Medulla oblongata (tissue), 1 donor: ENCODE measurements at regions not wholly inside any gene's neighbourhood (a gene's known extent, or its start where the extent isn't known, plus 50 kb on each side); places are given as distances from the start of the nearest gene placed in this dataset.
"Not testable (repeated sequence)": the region's sequence is repeated elsewhere in the genome, so short reads cannot be mapped to it uniquely, and the experiment has no call there.

Source experiments
- DNase-seq: peaks from one replicate; pipeline ENCODE4 v3.0.0-alpha.2; 2015; ENCODE audit errors: extremely low spot score

DNA sequence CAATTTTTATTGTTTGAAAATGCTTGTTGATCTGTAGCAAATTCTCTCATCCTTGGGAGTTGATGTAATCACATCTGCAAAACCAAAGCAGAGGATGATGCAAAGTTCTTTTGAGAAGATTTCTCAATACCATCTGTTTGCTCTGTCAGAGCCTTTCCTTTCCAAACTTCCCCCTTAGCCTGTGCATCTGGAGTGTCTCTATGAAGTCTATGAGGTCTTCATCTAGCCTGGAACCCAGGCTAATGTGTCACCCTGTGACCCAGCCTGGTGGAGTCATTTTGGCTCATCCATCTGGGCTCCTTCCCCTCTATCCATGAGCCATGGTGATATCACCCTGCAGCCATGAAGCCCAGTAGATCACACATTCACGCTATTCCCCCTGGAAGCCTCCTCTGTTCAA is 123.2 kb upstream of the SLC7A14 start:
- DNase-seq: no peak

DNA sequence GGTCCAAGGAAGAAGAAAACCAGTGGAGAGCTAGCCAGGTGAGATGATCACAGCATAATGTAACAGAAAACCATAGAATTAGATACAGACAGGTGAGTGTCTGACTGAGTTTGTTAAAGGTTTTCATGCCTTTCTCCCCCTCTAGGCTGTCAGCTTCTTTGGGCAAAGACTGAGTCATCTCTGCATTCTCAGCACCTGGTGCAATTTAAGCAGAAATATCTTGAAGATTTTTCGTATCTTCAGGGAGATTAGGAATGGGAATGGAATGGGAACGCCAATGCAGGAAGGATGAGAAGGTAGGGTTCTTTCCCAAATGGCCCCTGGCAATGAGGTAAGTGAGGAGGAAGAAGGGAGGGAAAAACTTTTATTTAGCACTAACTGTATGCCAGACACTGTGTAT is 122.0 kb upstream of the SLC7A14 start:
- DNase-seq: no peak

DNA sequence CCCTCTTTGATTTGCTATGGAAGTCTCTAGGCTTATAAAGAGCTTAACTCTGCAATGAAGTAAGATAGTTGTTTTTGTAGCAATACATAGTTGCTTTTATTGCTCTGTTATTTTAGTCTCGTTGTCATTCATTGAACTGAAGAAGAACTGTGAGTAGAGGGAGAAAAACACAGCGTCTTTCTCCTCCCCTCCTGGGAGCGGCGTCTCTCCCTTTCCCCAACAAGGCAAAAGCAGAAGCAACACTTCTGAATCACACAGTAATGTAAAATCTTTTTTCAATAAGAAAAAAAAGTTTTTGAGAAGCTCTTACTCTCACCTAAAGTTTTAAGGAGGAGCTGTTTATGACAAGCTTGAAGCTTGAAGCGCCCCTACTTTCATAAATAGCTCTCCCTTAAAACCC is 119.3 kb upstream of the SLC7A14 start:
- no peak for DNase-seq

DNA sequence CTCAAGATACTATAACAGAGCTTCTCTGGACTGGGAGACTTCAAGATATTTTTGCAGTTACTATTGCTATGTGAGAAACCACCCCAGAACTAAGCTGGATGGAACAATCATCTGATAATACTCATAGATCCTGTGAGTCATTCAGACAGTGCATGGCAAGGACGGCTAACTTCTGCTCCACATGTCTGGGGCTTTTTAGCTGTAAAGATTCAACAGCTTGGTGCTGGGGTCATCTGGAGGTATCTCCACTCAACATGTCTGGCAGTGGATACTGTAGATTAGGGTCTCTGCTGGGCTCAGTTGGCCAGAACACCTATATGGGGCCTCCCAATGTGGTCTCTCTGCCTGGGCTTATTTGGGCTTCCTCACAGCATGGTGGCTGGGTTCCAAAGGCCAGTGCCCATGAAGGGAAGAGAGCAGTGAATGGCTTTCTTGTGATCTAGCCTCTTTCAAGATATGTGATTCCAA is 117.3 kb upstream of the SLC7A14 start:
- no peak for DNase-seq

DNA sequence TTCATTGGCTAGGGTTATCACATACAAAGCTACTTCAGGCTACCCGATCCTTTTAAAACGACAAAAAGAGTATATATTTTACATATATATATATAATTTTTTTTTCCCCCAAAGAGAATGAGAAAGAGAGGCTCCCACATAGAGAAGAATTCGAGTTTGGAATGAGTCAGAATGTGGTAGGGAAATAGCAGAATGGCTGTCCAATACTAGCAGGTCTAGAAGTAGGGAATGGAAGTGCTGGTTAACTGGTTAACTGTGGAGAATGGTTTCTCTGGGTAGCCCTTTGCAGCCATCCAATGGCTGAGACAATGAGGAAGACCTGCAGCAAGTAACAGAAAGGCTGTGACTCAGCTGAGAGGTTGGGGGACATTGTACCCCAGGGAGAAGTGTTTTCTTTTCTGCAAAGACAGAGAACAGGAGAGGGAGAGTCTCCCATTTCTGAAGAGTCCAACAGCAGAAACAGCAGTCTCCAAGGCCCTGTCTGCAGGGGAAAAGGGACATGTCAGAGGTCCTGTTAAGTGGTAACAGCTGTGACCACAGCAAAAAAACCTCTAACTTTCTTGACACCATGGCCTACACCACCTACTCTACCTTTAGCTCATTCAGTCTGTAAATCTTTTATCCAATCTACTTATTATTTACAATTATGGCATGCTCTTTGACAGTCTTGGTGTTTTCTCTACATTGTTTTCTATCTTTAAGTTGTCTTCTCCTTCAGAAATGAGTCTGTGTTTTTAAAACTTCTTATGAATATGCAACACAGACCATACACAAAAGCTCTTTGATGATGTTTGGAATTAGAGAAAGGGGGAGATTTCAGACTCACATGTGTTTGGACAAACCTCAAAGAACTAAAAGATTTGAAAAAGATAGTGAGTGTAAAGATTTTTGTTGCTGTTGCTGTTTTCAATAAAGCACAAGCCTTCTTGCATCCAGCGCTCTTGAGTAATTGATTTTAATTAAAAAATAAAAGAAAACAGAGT is 116.1 kb upstream of the SLC7A14 start:
- DNase-seq: no peak

DNA sequence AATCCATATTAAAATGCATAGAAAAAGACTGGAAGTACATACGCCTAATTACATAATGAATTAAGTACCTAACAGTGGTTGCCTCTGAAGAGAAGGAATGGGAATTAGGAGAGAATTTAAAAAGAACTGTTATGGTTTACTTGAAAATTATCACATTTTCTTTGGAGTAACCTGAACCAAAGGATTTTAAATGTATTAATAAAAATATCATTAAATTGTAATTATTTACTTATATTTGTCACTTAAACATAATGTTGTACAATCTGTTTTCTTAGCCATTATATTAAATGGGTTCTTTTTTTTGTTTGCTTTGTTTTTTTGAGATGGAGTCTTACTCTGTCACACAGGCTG is 114.2 kb upstream of the SLC7A14 start:
- DNase-seq: no peak

DNA sequence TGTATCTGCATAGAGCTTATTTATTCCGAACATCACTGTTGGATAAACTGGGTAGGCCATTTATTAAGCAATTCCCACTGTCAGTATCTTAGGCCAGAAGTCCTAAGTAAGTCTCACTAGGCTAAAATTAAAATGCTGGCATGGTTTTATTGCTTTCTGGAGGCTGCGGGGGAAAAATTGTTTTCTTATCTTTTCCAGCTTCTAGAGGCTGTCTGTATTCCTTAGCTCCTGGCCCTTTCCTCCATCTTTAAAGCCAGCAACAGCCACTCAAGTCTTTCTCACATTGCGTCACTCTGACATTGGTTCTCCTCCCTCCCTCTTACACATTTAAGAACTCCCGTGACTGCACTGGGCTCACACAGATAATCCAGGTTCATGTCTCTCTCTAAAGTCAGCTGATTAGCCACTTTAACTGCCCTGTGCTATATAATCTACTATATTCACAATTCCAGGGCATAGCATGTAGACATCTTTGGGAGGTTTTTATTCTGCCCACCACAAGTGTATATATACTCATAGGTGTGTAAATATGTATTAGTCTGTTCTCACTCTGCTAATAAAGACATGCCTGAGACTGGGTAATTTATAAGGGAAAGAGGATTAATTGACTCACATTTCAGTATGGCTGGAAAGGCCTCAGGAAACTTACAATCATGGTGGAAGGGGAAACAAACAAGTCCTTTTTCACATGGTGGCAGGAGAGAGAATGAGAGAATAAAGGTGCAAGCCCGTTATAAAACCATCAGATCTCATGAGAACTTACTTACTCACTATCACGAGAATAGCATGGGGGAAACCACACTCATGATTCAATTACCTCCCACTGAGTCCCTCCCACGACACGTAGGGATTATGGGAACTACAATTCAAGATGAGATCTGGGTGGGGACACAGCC is 113.5 kb upstream of the SLC7A14 start:
- no peak for DNase-seq

DNA sequence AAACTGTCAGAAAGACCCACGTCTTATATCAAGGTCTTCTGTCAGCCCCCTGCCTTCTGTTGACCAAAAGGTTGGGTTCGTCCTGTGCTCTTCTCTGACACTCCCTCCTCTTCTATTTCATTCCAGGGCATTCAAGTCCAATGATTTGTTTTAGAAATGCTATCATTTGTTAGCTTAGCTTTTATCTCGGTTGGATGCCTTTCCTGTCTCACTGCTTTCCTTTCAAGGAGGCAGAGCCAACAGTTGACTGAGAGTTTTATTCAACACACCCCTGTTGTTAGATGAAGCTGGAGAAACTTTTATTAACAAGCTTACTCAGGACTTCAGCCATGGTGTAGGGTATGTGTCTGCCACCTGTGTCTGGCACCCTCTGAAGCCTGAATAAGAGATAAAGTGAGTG is 112.0 kb upstream of the SLC7A14 start:
- no peak for DNase-seq

DNA sequence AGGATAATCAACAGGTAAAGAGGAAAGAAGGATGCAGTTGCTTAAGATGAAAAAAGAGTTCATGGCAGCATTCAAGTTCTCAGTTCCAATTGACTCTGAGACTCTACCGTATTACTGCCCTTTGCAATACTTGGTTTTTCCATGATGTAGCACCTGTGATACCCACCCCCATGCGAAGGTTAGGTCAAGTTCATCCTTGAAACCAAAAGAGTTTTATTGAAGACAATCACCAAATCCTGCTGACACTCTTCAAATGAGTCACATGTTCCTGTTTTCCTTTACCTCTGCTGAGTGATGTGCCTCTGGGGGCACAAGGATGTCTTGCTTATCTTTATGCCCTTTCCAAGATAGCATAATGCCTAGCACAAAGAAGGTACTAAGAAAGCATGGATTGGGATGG is 111.3 kb upstream of the SLC7A14 start:
- no peak for DNase-seq

DNA sequence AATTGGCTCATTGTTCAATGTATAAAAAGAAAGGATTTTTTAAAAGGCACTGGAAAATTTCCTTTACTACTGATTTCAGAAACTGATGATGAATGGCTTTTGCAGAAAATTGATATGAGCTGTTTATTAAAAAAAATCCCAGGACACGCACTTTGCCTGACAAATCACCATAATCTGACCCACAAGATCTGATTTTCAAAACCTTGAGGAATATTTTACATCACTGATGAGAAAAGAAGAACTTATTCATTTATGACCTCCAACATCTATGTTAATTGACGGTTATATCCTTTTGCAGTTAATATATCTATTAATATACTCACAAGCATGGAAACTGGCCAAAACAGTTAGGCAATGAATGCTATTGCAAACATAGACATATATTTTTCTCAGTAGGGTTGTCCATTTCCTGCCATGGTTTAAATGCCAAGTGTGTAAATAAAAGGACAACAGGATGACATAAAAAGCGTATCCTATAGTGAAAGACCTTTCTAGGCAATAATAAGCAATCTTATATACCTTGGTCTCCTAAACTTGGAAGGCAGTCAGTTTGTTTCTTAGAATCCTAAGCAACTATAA is 109.7 kb upstream of the SLC7A14 start:
- no peak for DNase-seq

DNA sequence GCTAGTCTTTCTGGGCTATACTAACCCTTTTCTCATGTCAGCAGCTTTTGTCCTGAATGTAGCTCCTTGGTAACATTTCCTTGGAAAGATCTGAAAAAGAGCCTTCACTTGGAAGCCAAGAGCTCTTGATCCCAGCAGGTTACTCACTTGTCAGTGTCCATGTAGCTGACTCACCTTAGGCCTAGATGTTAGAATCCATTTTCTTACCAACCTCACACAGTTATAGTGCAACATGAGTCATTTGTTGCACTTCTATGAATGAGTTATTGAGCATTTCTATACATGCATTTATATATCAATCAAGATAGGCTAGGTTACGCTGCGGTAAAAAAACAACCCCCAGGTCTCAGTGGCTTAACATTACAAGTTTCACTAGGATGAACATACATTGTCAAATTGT is 106.8 kb upstream of the SLC7A14 start:
- no peak for DNase-seq

DNA sequence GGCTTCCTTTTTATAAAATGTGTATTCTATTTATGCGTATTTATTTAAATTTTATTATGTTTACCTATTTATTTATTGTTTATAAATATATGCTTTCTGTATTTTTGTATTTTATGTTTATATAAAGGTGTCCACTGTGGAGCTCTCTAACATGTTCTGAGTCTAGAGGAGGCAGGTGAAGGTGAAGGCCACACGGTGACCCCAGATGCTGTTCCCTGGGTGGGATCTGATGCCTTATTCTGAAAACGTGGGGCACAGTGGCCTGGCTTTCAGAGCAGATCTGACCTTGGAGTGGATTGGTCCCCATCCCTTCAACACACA is 104.7 kb upstream of the SLC7A14 start:
- no peak for DNase-seq

DNA sequence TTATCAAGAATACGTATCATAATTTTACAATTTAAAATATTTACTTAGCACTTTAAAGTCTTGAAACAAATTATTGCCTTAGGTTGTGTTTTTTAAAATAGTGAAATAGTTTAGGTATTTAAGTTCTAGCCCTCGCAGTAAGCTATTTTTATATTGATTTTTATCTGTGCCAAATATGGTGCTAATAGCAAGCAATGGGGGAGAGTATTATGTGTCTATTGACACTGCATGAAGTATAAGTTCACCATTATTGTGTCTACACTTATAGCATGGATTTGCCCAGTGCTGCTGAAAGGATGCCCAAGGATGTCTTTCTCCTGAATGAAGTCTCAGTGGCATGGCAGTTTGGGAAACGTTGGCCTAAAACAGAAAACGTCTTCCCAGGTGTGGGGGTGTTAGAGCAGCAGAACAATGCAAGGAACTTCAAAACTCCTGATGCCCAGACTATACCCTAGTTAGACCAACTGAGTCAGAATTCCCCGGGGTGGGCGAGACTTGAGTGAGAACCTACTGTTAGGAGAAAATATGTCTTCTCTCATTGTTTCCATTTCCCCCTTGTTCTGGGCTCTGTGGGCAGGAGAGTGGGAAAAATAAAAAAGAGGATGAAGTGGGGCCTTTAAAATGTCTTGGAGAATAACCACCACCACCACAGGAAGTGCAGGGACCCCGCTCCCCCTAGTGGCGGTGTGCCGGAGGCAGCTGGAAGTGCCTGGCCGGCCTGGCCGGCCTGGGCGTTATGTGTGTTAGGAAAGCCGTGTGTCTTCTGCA is 104.2 kb upstream of the SLC7A14 start:
- peak; percentile 73 for DNase-seq

DNA sequence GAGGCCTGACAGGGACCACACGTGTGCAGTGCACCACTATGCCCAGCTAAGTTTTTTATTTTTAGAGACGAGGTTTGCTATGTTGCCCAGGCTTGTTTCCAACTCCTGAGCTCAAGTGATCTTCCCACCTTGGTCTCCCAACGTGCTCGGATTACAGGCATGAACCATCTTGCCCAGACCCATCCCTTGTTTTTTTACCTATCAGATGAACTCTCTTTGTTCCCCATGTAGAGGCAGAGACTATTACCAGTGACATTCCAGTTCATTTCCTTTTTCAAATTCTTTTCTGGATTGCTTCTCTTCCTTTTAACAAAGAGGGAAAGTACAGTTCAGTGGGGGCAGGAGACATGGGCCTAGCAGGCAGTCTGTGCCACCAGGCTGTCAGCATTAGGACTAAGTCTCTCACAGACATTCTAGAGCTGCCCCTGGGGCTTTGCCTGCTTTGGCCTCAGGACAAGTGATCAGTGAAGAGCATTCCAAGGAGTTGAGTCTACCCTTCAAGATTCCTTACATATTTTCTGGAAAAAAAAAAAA is 103.5 kb upstream of the SLC7A14 start:
- DNase-seq: no peak

DNA sequence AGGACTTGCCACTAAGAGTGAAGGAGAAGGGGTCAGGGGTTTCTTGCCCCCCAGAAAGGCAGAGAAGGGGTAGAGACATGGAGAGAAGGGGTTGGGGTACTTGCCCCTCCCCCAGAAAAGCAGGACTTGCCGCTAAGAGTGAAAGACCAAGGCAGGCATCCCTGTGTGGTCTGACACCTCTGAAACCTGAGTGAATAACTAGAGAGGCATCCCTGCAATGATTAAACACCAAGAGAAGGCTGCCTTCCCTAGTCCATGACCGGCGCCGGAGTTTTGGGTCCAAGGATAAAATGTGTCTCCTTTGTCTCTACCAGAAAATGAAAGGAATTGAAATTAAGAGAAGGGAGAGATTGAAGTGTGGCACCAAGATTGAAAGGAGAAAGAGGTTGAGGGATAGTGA is 102.3 kb upstream of the SLC7A14 start:
- not testable (repeated sequence) for DNase-seq

DNA sequence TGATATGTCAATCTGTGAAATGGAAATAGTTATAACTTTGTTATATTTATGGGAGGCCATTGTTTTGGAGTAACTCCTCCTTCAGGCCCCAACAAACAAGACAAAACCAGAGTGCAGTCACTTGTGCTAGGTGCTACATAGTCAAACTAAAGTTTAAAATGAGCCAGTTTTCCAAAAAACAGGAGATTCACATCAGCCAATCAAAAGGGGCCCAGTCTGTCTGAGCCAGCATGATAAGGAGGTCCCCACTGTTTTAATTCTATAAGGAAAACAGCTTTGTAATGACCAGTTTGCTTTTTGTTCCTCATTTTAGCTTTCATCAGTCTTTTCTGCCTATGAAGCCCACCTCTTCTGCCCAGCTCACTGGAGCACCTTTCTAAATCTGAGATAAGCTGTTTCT is 94.7 kb upstream of the SLC7A14 start:
- DNase-seq: no peak

DNA sequence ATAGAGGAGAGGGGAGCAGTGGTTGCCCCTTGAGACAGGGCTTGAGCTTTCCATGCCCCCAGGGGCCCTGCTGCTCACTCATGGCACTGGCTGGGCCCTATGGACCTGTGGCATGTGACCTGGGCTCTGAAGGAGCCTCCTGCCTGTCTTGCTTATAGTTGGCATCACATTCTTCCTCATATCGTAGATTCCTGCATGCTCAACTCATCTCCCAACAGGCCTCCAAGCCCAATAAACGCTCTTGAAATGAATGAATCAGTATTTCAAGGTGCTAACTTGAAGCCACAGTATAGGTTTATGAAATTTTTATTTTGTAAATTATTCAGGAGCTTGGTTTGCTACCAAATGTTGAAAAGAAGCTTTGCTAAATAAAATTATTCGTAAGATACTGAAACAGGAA is 93.3 kb upstream of the SLC7A14 start:
- no peak for DNase-seq

DNA sequence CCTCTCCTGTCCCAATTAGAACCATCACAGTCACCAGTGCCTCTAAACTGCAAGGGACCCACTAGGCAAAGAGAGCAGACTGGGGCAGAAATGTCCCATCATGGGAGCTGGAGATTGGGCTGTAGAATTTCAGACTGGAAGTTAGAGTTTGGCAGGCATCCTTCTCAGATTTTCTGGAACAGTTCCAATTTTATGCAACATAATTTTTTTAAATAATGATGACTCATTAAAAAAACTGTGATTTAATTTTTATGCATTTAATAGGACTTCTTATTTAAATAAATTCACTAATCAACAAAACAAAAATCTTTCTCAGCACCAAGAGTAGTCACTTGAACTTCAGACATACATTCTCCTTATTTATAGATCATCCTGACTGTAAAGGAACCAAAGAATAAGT is 84.6 kb upstream of the SLC7A14 start:
- no peak for DNase-seq

DNA sequence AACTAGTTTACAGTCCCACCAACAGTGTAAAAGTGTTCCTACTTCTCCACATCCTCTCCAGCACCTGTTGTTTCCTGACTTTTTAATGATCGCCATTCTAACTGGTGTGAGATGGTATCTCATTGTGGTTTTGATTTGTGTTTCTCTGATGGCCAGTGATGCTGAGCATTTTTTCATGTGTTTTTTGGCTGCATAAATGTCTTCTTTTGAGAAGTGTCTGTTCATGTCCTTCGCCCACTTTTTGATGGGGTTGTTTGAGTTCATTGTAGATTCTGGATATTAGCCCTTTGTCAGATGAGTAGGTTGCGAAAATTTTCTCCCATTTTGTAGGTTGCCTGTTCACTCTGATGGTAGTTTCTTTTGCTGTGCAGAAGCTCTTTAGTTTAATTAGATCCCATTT is 77.1 kb upstream of the SLC7A14 start:
- not testable (repeated sequence) for DNase-seq

DNA sequence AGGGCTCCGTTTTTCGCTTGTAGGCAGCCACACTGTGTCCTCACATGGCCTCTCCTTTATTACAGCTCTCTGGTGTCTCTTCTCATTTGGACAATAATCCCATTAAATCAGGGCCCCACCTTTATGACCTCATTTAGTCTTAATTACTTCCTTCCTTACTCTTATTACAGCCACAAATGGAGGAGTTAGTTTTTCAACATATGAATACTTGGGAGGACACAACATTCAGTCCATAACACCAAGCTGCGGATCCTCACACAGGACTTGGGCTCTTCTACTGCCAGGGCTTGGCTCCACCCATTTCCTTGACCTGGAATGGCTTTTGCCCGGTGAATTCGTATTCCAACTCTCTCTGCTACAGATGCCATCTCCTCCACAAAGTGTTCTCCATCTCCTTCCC is 74.3 kb upstream of the SLC7A14 start:
- DNase-seq: no peak

DNA sequence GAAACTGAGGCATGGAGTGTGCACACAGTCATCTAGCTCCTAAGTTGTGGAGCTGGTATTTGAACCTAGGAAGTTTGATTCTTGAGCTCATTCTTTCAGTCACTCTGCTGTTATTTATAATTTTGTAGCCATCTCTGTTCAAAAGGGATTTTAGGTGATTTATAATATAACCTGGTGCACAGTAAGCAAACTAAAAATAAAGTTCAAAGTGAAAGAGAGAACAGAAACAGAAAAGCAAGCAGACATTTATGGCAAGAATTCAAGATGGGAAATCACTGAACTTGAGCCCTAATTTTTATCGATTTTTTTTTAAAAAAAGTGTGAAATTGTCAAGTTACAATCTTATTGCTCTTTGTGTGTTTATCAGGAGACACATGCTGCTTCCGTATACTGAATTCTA is 71.4 kb upstream of the SLC7A14 start:
- DNase-seq: no peak

DNA sequence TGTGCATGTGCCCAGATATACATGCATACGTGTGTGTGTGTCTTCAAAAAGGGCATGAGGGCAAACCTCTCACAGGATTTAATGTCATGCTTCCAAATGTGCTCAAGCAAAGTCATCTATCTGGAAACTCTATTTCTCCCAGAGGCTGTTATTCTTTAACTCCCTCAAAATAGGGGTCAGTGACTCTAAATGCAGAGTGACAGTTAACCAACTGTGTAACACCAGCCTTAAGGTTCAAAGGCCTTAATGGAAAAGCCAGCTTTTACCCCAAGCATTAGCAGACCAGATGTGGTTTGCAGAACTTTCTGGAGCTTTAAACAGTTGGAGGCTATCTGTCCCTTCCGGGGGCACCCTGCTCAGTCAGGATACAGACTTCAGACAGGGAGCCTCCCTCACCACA is 70.4 kb upstream of the SLC7A14 start:
- no peak for DNase-seq
